ENCODE measurements at regions not wholly inside any gene's neighbourhood (a gene's known extent, or its start where the extent isn't known, plus 50 kb on each side); places are given as distances from the start of the nearest gene placed in this dataset.

DNA sequence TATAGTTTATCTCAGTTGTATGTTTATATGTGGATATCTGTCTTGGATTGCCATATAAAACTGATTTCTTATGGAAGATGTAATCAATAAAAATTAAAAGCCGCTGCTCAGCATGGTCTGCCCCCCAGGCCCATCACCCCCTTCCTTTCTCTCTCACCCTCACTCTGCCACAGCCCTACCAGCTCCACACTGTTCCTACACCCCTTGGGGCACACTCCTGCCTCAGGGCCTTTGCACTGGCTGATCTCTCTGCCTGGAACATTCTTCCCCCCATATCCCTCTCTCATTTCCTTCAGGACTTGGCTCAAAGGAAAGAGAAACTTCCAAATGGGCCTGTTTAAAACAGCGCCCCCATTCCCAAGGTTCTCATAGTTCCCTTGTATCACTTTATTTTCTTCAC lies 63.1 kb downstream of the LRRC32 start:
- DNase-seq (ENCODE audit: low read depth): no peak

DNA sequence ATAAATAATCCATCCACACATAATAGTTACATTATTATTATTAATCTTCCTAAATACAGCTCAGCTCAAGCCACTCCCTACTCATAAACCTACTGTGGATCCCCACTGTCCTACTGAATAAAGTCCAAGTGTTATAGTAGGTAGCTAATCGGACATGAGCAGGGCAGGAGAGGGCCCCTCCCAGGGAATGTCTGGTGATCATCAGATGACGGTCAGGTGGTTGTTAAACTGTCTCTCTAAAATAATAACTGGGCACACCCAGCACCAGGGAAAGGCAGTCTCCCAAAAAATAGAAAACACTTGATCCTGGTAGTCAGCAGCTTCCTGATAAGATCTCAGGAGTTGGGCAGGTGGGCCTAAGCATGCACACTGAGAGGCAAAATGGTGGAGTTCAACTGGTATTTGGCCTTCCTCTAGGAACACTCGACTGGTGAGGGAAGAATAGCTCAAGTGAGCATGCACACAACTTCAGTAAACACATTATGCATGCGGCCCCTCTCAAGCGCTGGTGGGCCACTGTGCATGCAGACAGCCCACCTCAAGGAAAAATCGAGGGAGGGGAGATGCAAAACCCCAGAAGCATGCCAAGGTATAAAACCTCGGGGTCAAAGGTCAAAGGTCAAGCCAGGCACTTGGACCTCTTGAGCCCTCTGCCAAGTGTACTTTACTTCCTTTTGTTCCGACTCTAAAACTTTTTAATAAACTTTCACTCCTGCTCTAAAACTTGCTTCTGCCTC lies 65.0 kb downstream of the LRRC32 start:
- DNase-seq (ENCODE audit: low read depth): no peak

DNA sequence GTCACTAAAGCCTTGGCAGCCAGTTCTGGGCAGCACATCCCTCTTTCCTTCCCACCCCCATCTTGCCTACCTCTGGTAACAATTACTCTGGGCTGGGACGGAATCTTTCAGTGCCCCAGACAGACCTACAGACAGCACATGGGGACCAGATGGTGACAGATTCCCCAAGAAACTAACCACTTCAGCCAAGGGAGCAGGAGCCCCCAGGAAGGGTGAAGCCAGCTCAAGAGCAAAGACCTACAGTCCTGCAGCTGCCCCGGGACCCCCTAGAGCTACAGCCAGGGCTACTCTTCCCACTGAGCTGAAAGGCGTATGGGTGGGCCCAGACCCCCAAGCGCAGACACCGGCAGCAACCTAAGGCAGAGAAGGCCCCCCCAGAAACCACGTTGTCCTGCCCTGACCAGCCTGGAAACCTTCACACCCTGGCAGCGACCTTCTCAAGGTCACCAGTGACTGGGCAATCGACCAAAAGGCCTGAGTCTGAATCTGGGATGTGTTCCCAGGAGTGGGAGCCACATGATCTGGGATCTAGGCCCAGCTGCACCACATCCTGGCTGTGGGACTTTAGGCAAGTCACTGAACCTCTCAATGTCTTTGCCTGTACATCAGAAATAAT lies 65.8 kb downstream of the LRRC32 start:
- DNase-seq (ENCODE audit: low read depth): peak; percentile 38

DNA sequence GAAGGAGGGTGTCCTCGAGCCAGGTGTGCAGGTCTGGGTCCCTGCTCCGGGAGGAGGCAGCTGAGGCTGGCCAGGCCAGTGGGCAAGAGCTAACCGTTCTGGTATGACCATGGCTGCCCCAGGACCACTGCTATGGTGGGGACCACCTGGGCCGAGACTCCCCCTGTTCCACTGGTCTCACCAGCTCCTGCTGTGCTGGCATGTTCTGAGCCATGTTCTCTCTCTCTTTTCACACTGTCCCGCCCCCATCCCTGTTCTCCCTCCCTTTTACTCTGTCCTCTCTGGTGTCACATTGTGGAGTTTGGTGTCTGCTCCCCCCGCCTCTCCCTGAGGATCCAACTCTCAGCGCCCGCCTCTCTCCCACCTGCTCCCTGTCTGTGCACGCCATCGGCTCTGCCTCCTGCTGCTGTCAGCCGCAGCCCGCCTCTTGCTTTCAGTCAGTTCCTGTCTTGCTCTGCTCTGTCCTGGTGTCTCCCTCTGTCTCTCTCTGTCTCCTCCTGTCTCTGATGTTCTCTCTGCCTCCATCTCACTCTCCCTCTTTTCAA lies 66.4 kb downstream of the LRRC32 start:
- no peak for DNase-seq (ENCODE audit: low read depth)

DNA sequence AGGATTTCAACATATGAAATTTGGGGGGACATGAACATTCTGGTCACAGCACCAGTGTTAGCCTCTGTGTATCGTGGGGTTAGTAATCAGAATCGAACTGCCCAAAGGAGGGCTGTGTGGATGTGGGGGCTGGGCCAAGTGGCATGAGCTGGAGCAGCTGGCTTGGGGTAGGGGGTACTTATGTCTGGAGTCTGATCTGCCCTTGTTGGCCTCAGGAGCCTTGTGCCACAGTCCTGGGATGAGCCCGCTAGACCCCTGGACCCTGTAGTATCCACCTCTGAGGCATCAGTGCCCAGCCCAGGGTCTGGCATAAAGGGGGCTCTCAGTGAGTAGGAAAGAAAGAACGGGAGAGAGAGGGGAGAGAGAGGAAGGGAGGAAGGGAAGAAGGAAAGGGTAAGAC lies 67.3 kb downstream of the LRRC32 start:
- no peak for DNase-seq (ENCODE audit: low read depth)
